Activated naive CD4-positive, alpha-beta T cell treated with anti-CD3 and anti-CD28 coated beads for 36 hours (primary cell): ENCODE measurements at regions not wholly inside any gene's neighbourhood (a gene's known extent, or its start where the extent isn't known, plus 50 kb on each side); places are given as distances from the start of the nearest gene placed in this dataset.

ENCODE experiments used
- CTCF ChIA-PET: fragments of 350-600 bp; sonication (Branson Sonifier 250); formaldehyde crosslinking; loops from one replicate; lab custom pipeline; 2021; ENCODE audit warnings: antibody characterized with exemption; lab: Charles Lee
- DNase-seq: peaks from one replicate; pipeline ENCODE4 v3.0.0-alpha.2; 2020
- H3K27ac Mint-ChIP-seq: one replicate; pipeline ENCODE4 v1.8.0; 2021; ENCODE audit warnings: mild to moderate bottlenecking, mixed read lengths
- H3K27me3 Mint-ChIP-seq: one replicate; pipeline ENCODE4 v1.8.0; 2021; ENCODE audit warnings: low read depth, mixed read lengths
- H3K36me3 Mint-ChIP-seq: one replicate; pipeline ENCODE4 v1.8.0; 2021; ENCODE audit warnings: low read depth, mixed read lengths
- H3K4me1 Mint-ChIP-seq: one replicate; pipeline ENCODE4 v1.8.0; 2021; ENCODE audit warnings: low read depth, mixed read lengths
- H3K4me3 Mint-ChIP-seq: one replicate; pipeline ENCODE4 v1.8.0; 2021; ENCODE audit warnings: mild to moderate bottlenecking, moderate library complexity, mixed read lengths
- H3K9me3 Mint-ChIP-seq: one replicate; pipeline ENCODE4 v1.8.0; 2021; ENCODE audit warnings: mixed read lengths
- intact Hi-C: fragments of 100-400 bp; cut with micrococcal nuclease; formaldehyde crosslinking; loops from one replicate; pipeline ENCODE4 v1.15.1; 2023

- Mint-ChIP-seq H3K27ac (no peak overlapping the region), H3K4me3 (no peak overlapping the region), H3K27me3 (no peaks in the 10 kb centered on the region), H3K9me3 (no peaks in the 10 kb centered on the region), H3K4me1 (peaks cover 15% of the 10 kb centered on the region), H3K36me3 (no peaks in the 10 kb centered on the region)
- CTCF ChIA-PET = interaction anchor here (0.6 to 5.3 kb wide), 3 partner anchors 162 to 240 kb away, joined by 4 to 89 read pairs (median 6); no protein-coding TSS in a partner anchor
- intact Hi-C loops = no loop called here
- DNase-seq = no peak
Measured at GRCh38 chr17:51537996-51538550, 277.7 kb downstream of the UTP18 start.

- no peaks in the 10 kb centered on the region for H3K36me3 Mint-ChIP-seq
- H3K4me1 Mint-ChIP-seq = peaks cover 15% of the 10 kb centered on the region
- no peak overlapping the region for H3K27ac Mint-ChIP-seq
- H3K4me3 Mint-ChIP-seq = no peak overlapping the region
- no peaks in the 10 kb centered on the region for H3K9me3 Mint-ChIP-seq
- H3K27me3 Mint-ChIP-seq = no peaks in the 10 kb centered on the region
- peak; percentile 39 for DNase-seq
- CTCF ChIA-PET = interaction anchor here (0.8 to 1.3 kb wide), 2 partner anchors 166 to 169 kb away, joined by 4 to 7 read pairs; no protein-coding TSS in a partner anchor
- intact Hi-C loops = loop anchor here (1.0 kb wide), 3 partner anchors 169 to 242 kb away; no protein-coding TSS in a partner anchor
Measured at GRCh38 chr17:51540151-51540550, 279.8 kb downstream of the UTP18 start.

- Mint-ChIP-seq H3K9me3 (no peaks in the 10 kb centered on the region), H3K27ac (no peak overlapping the region), H3K4me1 (peaks cover 15% of the 10 kb centered on the region), H3K4me3 (no peak overlapping the region), H3K36me3 (no peaks in the 10 kb centered on the region), H3K27me3 (no peaks in the 10 kb centered on the region)
- DNase-seq = no peak
- CTCF ChIA-PET = interaction anchor here (1.0 to 1.3 kb wide), 2 partner anchors 12 to 170 kb away, joined by 3 to 7 read pairs; no protein-coding TSS in a partner anchor
- intact Hi-C loops = no loop called here
Measured at GRCh38 chr17:51541215-51541614, 280.9 kb downstream of the UTP18 start.

GRCh38 chr17:51546114-51546513, 285.8 kb downstream of the UTP18 start:
- no peak overlapping the region for H3K4me3 Mint-ChIP-seq
- CTCF ChIA-PET = interaction anchor here (0.8 kb wide), 1 partner anchor 174 kb away, joined by 3 read pairs; no protein-coding TSS in a partner anchor
- peaks cover 4% of the 10 kb centered on the region for H3K4me1 Mint-ChIP-seq
- H3K27me3 Mint-ChIP-seq = no peaks in the 10 kb centered on the region
- no peaks in the 10 kb centered on the region for H3K36me3 Mint-ChIP-seq
- intact Hi-C loops = no loop called here
- H3K9me3 Mint-ChIP-seq = no peaks in the 10 kb centered on the region
- no peak for DNase-seq
- H3K27ac Mint-ChIP-seq = no peak overlapping the region

GRCh38 chr17:51548125-51548524, 287.8 kb downstream of the UTP18 start:
- no peaks in the 10 kb centered on the region for H3K4me1 Mint-ChIP-seq
- no peak overlapping the region for H3K27ac Mint-ChIP-seq
- H3K36me3 Mint-ChIP-seq = no peaks in the 10 kb centered on the region
- H3K9me3 Mint-ChIP-seq = no peaks in the 10 kb centered on the region
- no peaks in the 10 kb centered on the region for H3K27me3 Mint-ChIP-seq
- DNase-seq = no peak
- CTCF ChIA-PET = interaction anchor here (1.4 kb wide), 2 partner anchors 87 to 176 kb away, joined by 4 to 6 read pairs; no protein-coding TSS in a partner anchor
- H3K4me3 Mint-ChIP-seq = no peak overlapping the region
- intact Hi-C loops = no loop called here

GRCh38 chr17:51555153-51555552, 294.8 kb downstream of the UTP18 start:
- Mint-ChIP-seq H3K9me3 (no peaks in the 10 kb centered on the region), H3K4me3 (no peak overlapping the region), H3K36me3 (no peaks in the 10 kb centered on the region), H3K27me3 (peaks cover 6% of the 10 kb centered on the region), H3K4me1 (no peaks in the 10 kb centered on the region), H3K27ac (no peak overlapping the region)
- intact Hi-C loops = no loop called here
- CTCF ChIA-PET = no interaction called here
- DNase-seq = no peak

- H3K27ac Mint-ChIP-seq = no peak overlapping the region
- intact Hi-C loops = no loop called here
- no peaks in the 10 kb centered on the region for H3K4me1 Mint-ChIP-seq
- CTCF ChIA-PET = no interaction called here
- no peaks in the 10 kb centered on the region for H3K9me3 Mint-ChIP-seq
- H3K36me3 Mint-ChIP-seq = no peaks in the 10 kb centered on the region
- peaks cover 13% of the 10 kb centered on the region for H3K27me3 Mint-ChIP-seq
- no peak for DNase-seq
- no peak overlapping the region for H3K4me3 Mint-ChIP-seq
Measured at GRCh38 chr17:51559778-51560177, 299.4 kb downstream of the UTP18 start.

- no peak overlapping the region for H3K27ac Mint-ChIP-seq
- H3K4me3 Mint-ChIP-seq = no peak overlapping the region
- H3K9me3 Mint-ChIP-seq = no peaks in the 10 kb centered on the region
- H3K4me1 Mint-ChIP-seq = no peaks in the 10 kb centered on the region
- no peaks in the 10 kb centered on the region for H3K36me3 Mint-ChIP-seq
- intact Hi-C loops = no loop called here
- peaks cover 9% of the 10 kb centered on the region for H3K27me3 Mint-ChIP-seq
- CTCF ChIA-PET = no interaction called here
- no peak for DNase-seq
Measured at GRCh38 chr17:51560398-51560797, 300.1 kb downstream of the UTP18 start.

- CTCF ChIA-PET = no interaction called here
- Mint-ChIP-seq H3K27me3 (peaks cover 15% of the 10 kb centered on the region), H3K27ac (no peak overlapping the region), H3K4me3 (no peak overlapping the region), H3K9me3 (peaks cover 4% of the 10 kb centered on the region), H3K36me3 (no peaks in the 10 kb centered on the region), H3K4me1 (no peaks in the 10 kb centered on the region)
- intact Hi-C loops = no loop called here
- no peak for DNase-seq
Measured at GRCh38 chr17:51563961-51564360, 303.6 kb downstream of the UTP18 start.

GRCh38 chr17:51572115-51572514, 311.8 kb downstream of the UTP18 start:
- CTCF ChIA-PET = no interaction called here
- H3K9me3 Mint-ChIP-seq = peaks cover 5% of the 10 kb centered on the region
- no peaks in the 10 kb centered on the region for H3K4me1 Mint-ChIP-seq

More at GRCh38 chr17:51572115-51572514, 311.8 kb downstream of the UTP18 start:
- no peak for DNase-seq
- intact Hi-C loops = no loop called here
- no peak overlapping the region for H3K27ac Mint-ChIP-seq
- no peaks in the 10 kb centered on the region for H3K36me3 Mint-ChIP-seq
- peaks cover 26% of the 10 kb centered on the region for H3K27me3 Mint-ChIP-seq
- no peak overlapping the region for H3K4me3 Mint-ChIP-seq
